Endothelial cell of umbilical vein (primary cell): ENCODE measurements at regions not wholly inside any gene's neighbourhood (a gene's known extent, or its start where the extent isn't known, plus 50 kb on each side); places are given as distances from the start of the nearest gene placed in this dataset.
A peak's percentile ranks its signal among the peaks of the same experiment; 100 is the strongest.

Experiments
- BruUV-seq: library from RNA; stranded (reverse); fragments of 400-500 nt; replicated peaks from 2 replicates; lab custom pipeline; 2021; lab: Mats Ljungman, UMichigan
- CTCF ChIA-PET: fragments of 300-600, 350-600 bp; sonication (Branson Sonifier 250); formaldehyde crosslinking; loops from one replicate; lab custom pipeline; 2021; ENCODE audit warnings: antibody characterized with exemption, inconsistent platforms; lab: Charles Lee
- POLR2A ChIA-PET: fragments of 300-600, 350-600 bp; sonication (Branson Sonifier 250); formaldehyde crosslinking; loops from one replicate; lab custom pipeline; 2021; ENCODE audit warnings: antibody characterized with exemption, inconsistent platforms; lab: Charles Lee
- DNase-seq: peaks from one replicate; pipeline ENCODE4 v3.0.0-alpha.2; 2011; ENCODE audit warnings: low read depth, low spot score
- FAIRE-seq: peaks from 2 replicates; lab custom pipeline; 2011; peaks lifted over from hg19 to GRCh38; lab: Jason Lieb, UNC
- H2AFZ ChIP-seq: 2 replicates; pipeline ENCODE4 v1.6.0; 2012; ENCODE audit warnings: low read depth, low read length, control low read depth, inconsistent platforms
- H3K27ac ChIP-seq: 2 replicates; pipeline ENCODE4 v1.5.1; 2011; ENCODE audit warnings: low read depth, mild to moderate bottlenecking, control low read depth, low read length, moderate library complexity; ENCODE audit not compliant: insufficient read depth
- H3K27me3 ChIP-seq, 2 experiments: 2 replicates each; pipeline versions ENCODE4 v1.6.0 to v1.6.1; 2011; ENCODE audit warnings: low read length in 2 of 2, mixed read lengths in 1 of 2; ENCODE audit not compliant: control insufficient read depth in 2 of 2, insufficient read depth in 2 of 2
- H3K36me3 ChIP-seq, 2 experiments: 2 replicates in 1 of 2; 3 replicates in 1 of 2; pipeline ENCODE4 v1.5.1; 2011; ENCODE audit warnings: low read length in 2 of 2, mild to moderate bottlenecking in 1 of 2, moderate library complexity in 1 of 2; ENCODE audit not compliant: control insufficient read depth in 2 of 2, insufficient read depth in 2 of 2; ENCODE audit errors: extremely low read depth in 1 of 2
- H3K4me1 ChIP-seq: 3 replicates; pipeline ENCODE4 v1.5.1; 2011; ENCODE audit warnings: mild to moderate bottlenecking, low read length; ENCODE audit not compliant: control insufficient read depth, insufficient read depth; ENCODE audit errors: extremely low read depth
- H3K4me2 ChIP-seq: 2 replicates; pipeline ENCODE4 v1.6.1; 2011; ENCODE audit warnings: low read length, control low read depth, mixed read lengths; ENCODE audit not compliant: insufficient read depth
- H3K4me3 ChIP-seq, 3 experiments: fragments of 200-600 bp in 1 of 3; sonication (generic), shearing (Covaris generic) in 1 of 3; replicated peaks in 1 of 3; 2 replicates each; pipeline ENCODE4 v1.5.1; 2011 to 2016; ENCODE audit warnings: control low read depth in 3 of 3, low read length in 3 of 3, mild to moderate bottlenecking in 2 of 3, inconsistent platforms in 1 of 3, low read depth in 1 of 3, moderate library complexity in 1 of 3; ENCODE audit not compliant: insufficient read depth in 1 of 3
- H3K79me2 ChIP-seq: 2 replicates; pipeline ENCODE4 v1.6.0; 2012; ENCODE audit warnings: low read length, inconsistent platforms; ENCODE audit not compliant: control insufficient read depth, insufficient read depth
- H3K9ac ChIP-seq: replicated peaks from 2 replicates; pipeline ENCODE3; 2011; ENCODE audit warnings: low read length, control low read depth; ENCODE audit not compliant: insufficient read depth; ENCODE audit errors: extremely low read depth
- H3K9me1 ChIP-seq: replicated peaks from 3 replicates; pipeline ENCODE4 v1.6.0; 2011; ENCODE audit warnings: mild to moderate bottlenecking, low read length; ENCODE audit not compliant: control insufficient read depth, insufficient read depth; ENCODE audit errors: extremely low read depth
- H3K9me3 ChIP-seq: replicated peaks from 2 replicates; pipeline ENCODE4 v1.5.1; 2012; ENCODE audit warnings: low read length, inconsistent platforms; ENCODE audit not compliant: control insufficient read depth, insufficient read depth
- H4K20me1 ChIP-seq: replicated peaks from 2 replicates; pipeline ENCODE3; 2011; ENCODE audit warnings: mild to moderate bottlenecking, low read length; ENCODE audit not compliant: control insufficient read depth, insufficient read depth; ENCODE audit errors: extremely low read depth
- EZH2 ChIP-seq: IDR thresholded peaks from 2 replicates; pipeline ENCODE4 v1.6.1; 2012; ENCODE audit warnings: borderline replicate concordance, low read depth, mild to moderate bottlenecking, moderate library complexity, low read length, inconsistent platforms; ENCODE audit not compliant: severe bottlenecking
- FOS ChIP-seq: IDR thresholded peaks from 2 replicates; pipeline ENCODE4 v1.6.1; 2011; ENCODE audit warnings: mild to moderate bottlenecking, low read length, moderate library complexity, borderline replicate concordance; ENCODE audit not compliant: insufficient read depth
- GATA2 ChIP-seq: IDR thresholded peaks from 2 replicates; pipeline ENCODE4 v1.7.0; 2011; ENCODE audit warnings: low read depth, mild to moderate bottlenecking, moderate library complexity, mixed read lengths, low read length; ENCODE audit not compliant: insufficient read length, insufficient read depth
- JUN ChIP-seq: IDR thresholded peaks from 2 replicates; pipeline ENCODE4 v1.6.1; 2011; ENCODE audit warnings: borderline replicate concordance, low read depth; ENCODE audit not compliant: insufficient read length, insufficient read depth
- MYC ChIP-seq: IDR thresholded peaks from one replicate; pipeline ENCODE4 v1.6.1; 2011; ENCODE audit warnings: mild to moderate bottlenecking, low read depth, low read length
- POLR2A ChIP-seq: IDR thresholded peaks from 2 replicates; pipeline ENCODE4 v1.6.1; 2012; ENCODE audit warnings: low read depth, mild to moderate bottlenecking, control low read depth, low read length
- POLR2AphosphoS5 ChIP-seq: IDR thresholded peaks from 2 replicates; pipeline ENCODE4 v1.6.1; 2012; ENCODE audit warnings: low read depth, mild to moderate bottlenecking, control low read depth, low read length, moderate library complexity; ENCODE audit not compliant: insufficient read depth
- dilution Hi-C: fragments of 300-500 bp; cut with MboI; formaldehyde crosslinking; loops from one replicate; pipeline ENCODE4 v1.15.0; 2019; ENCODE audit warnings: low sequenced_read_pairs; ENCODE audit not compliant: extremely low pct_ligation_motif_present
- intact Hi-C: fragments of 100-400 bp; cut with micrococcal nuclease; formaldehyde crosslinking; loops from one replicate; pipeline ENCODE4 v1.10.0; 2022
- TF ChIP-seq, protein P1 (sequence below), 2 donors: IDR thresholded peaks; 1 replicate in 1 of 2; 2 replicates in 1 of 2; pipeline ENCODE4 v1.5.1; 2011; ENCODE audit warnings: low read length in 2 of 2, mild to moderate bottlenecking in 2 of 2, moderate library complexity in 2 of 2, control low read depth in 1 of 2, inconsistent platforms in 1 of 2, low read depth in 1 of 2; ENCODE audit not compliant: insufficient read depth in 1 of 2; ENCODE audit errors: extremely low read depth in 1 of 2
- TF ChIP-seq, protein P2 (sequence below): IDR thresholded peaks from 2 replicates; pipeline ENCODE4 v1.6.1; 2011; ENCODE audit not compliant: insufficient read depth, insufficient read length

DNA sequence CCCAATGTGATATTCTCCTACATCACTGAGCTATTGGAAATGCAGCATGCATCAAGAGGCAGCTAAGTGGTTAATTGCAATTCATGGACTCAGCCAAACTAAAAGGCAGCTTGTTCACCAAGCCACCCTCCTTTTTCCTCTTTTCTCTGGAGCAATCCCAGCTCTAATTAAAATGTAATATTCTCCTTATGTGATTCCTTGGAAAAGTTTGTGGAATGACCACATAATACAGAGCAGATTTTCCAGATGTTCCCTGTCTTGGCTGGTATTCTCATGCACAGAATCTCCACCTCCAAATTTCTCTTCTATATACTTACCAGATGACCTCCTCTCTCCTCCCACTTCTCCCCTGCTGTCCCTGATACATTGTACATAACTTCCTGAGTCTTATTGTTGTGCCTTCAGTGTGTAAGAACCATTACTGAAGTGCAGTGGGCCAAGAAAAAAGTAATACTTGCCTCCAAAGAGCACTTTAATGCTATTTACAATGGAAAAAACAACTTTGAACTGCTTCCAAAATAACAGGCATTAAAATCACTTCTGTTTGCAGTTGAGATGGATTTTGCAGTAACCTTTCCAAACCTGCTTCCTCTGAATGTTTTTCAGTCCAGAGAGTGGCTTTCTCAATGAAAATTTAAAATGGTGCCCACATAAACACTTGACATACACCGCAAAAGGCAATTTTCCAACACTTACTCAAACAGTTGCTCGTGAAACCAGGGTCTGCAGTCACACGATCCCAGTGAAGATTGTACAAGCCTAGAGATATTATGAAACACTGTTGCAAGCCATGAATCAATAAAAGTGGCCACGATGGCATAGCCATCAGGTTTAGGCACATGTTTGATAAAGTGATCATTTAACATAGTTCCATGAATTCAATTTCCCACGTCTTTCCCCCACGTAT, 258.0 kb downstream of the MTX2 start:
- ChIA-PET CTCF (interaction anchor here (0.9 to 1.4 kb wide), 2 partner anchors 27 to 72 kb away, joined by 3 to 4 read pairs; no protein-coding TSS in a partner anchor), POLR2A (interaction anchor here (1.1 kb wide), 1 partner anchor 16 kb away, joined by 3 read pairs; no protein-coding TSS in a partner anchor)
- intact Hi-C loops: no loop called here
- Histone ChIP-seq H3K4me2 (no peak overlapping the region), H3K27me3 (no peaks in the 10 kb centered on the region), H3K36me3 (no peaks in the 10 kb centered on the region), H3K4me3 (no peak overlapping the region), H4K20me1 (no peaks in the 10 kb centered on the region), H3K4me1 (peaks cover 1% of the 10 kb centered on the region), H3K9ac (no peak overlapping the region), H2AFZ (peak overlapping the region; percentile 9), H3K9me3 (no peaks in the 10 kb centered on the region), H3K27ac (no peak overlapping the region), H3K9me1 (no peaks in the 10 kb centered on the region), H3K79me2 (no peaks in the 10 kb centered on the region)
- TF ChIP-seq POLR2A (no peak), JUN (no peak), EZH2 (no peak), GATA2 (no peak), POLR2AphosphoS5 (no peak), MYC (no peak), FOS (no peak)
- TF ChIP-seq, protein P1, sequence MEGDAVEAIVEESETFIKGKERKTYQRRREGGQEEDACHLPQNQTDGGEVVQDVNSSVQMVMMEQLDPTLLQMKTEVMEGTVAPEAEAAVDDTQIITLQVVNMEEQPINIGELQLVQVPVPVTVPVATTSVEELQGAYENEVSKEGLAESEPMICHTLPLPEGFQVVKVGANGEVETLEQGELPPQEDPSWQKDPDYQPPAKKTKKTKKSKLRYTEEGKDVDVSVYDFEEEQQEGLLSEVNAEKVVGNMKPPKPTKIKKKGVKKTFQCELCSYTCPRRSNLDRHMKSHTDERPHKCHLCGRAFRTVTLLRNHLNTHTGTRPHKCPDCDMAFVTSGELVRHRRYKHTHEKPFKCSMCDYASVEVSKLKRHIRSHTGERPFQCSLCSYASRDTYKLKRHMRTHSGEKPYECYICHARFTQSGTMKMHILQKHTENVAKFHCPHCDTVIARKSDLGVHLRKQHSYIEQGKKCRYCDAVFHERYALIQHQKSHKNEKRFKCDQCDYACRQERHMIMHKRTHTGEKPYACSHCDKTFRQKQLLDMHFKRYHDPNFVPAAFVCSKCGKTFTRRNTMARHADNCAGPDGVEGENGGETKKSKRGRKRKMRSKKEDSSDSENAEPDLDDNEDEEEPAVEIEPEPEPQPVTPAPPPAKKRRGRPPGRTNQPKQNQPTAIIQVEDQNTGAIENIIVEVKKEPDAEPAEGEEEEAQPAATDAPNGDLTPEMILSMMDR (IDR thresholded peaks at IDR 0.05; ENCODE audit: extremely low read depth in 1 of 2, insufficient read depth in 1 of 2, low read depth in 1 of 2, low read length in 2 of 2): no peak
- TF ChIP-seq, protein P2, sequence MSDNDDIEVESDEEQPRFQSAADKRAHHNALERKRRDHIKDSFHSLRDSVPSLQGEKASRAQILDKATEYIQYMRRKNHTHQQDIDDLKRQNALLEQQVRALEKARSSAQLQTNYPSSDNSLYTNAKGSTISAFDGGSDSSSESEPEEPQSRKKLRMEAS: no peak
- FAIRE-seq (peak; percentile 71), DNase-seq (peak; percentile 83)
- no TSS peak for BruUV-seq
- dilution Hi-C loops: no loop called here
